ENCODE measurements at regions not wholly inside any gene's neighbourhood (a gene's known extent, or its start where the extent isn't known, plus 50 kb on each side); places are given as distances from the start of the nearest gene placed in this dataset.

DNA sequence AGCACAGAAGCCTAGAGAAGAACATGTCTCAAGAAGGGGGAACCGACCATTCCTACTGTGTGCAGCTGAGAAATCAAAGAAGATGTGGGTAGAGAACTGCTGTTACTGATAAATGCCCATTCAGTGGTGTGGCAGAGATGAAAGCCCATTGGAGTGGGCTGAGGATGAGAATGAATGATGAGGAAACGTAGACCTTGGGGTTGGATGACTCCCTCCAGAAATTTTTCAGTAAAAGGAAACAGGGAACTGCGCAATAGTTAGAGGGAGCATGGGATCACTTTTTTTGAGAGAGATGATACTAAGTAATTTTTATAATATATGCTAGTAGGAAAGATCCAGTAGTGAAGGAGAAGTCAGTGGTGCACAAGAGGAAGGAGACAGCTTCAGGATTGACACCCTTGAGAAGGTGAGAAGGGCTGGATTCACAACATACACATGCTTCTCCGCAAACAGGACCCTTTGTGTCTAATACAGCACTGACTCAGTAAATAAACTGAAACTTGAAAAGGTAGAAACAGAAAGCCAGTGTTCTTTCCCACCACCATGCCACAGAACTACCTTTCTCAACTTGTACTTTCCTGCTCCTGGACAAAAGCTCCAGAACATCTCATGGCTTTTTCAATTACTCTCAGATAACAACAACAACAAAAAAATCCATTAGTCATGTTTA, 104.7 kb upstream of the IL6 start:
- DNase-seq: no peak

- no peak for DNase-seq
Observed at GRCh38 chr7:22618528-22618927, 108.5 kb upstream of the IL6 start.

- DNase-seq: no peak
Observed at GRCh38 chr7:22617166-22617565, 109.8 kb upstream of the IL6 start.

- no peak for DNase-seq
Observed at GRCh38 chr7:22613496-22613895, 113.5 kb upstream of the IL6 start.

- no peak for DNase-seq
Observed at GRCh38 chr7:22612776-22613175, 112.8 kb upstream of the STEAP1B start.

DNA sequence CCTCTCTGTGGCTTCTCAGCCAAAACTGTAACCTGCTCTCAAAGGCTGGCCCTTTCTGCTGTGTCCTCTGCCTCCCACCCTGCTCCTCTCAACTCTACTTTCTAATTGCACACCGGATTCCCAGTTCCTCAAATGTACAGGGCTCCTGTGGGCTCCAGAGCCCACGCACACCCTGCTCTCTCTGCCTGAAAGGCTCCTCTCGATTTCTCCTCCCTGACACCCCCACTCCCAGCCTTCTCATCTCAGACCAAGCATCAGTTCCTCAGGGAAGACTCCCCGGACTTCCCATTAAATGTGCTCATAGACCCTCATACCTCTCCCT, 111.7 kb upstream of the STEAP1B start:
- DNase-seq: no peak

DNA sequence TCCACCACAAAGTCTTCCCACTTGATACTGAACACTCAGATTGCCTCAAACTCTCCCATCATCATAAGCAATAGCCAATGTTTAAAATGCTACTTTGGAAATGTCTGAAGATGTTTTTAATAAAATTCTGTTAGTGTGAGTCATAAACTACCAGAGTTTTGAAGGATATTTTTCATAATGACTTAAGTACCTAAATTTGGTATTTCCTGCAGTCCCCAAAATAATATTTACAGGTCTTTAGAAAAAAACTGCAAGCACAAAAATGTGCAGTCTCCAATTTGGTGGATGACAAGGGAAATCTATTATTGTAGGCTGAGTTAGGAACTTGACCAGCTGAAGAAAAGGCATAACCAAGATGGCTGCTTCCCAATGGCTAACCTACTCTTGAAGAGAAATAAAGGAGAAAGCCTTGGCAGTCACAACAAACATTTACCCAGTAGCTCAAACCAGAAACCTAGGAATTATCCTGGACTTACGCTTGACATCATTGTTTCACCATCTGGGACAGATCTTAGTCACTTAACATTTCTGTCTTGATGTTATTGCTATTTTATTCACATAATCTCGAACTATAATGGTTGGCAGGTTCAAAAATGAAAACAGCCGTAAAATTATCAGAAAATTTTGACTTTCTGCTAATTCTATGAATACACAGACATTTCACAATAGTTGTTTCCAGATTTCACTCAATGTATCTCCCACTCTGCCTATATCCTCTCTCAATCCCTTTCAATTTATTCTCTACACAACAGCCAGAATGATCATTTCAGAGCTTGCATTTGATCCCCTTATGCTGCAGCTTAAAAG, 111.2 kb upstream of the STEAP1B start:
- DNase-seq: no peak

DNA sequence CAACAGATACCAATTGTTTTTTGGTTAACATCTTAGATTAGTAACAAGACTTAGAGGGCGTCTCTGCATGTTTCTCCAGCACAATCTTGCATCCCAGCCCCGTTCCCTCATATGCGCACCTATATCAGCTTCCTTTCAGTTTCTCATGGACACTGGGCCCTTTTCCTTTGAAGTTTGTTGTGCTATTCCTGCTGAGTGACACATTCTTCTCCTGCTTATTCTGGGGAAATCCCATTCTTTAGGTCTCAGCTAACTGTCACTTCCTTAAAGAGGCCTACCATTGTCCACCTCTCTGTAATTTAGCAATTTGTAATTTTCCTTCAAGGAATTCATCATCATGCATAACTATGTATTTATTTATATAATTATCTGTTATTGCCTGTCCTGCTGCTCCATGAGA, 110.3 kb upstream of the STEAP1B start:
- no peak for DNase-seq

DNA sequence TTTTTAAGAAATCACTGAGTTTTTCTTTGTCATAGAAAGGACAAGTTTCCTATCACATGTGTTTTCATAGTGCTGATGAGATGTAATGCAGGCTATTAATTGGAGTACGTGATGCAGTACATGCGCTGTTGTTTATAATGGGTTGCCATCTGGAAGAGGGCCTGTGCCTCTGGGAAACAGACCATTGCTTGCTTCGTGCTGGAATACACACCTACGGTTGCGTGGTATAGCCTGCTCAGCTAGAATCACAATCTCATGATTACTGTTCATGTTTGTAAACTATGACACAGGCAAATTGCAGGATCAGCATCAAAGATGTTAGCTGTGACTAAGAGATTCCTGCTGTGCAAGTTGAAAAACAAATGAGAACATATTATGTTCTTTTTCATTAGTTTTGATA, 107.2 kb upstream of the STEAP1B start:
- no peak for DNase-seq

DNA sequence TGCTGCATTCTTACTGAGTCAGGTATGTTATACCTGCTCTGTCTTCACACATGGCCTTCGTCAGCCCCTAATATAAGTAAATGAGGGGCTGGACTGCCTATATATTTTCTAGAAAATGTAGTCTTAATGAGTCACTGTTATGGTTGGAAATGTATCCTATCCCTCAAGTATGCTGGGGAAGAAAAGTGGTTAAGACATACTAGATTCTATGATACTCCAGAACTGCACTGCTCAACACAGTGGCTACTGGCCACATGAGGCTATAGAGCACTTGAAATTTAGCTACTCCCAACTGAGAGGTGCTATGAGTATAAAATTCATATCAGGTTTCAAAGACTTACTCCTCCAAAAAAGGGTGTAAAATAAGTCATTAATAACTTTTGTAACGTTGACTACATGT, 104.3 kb upstream of the STEAP1B start:
- DNase-seq: no peak

DNA sequence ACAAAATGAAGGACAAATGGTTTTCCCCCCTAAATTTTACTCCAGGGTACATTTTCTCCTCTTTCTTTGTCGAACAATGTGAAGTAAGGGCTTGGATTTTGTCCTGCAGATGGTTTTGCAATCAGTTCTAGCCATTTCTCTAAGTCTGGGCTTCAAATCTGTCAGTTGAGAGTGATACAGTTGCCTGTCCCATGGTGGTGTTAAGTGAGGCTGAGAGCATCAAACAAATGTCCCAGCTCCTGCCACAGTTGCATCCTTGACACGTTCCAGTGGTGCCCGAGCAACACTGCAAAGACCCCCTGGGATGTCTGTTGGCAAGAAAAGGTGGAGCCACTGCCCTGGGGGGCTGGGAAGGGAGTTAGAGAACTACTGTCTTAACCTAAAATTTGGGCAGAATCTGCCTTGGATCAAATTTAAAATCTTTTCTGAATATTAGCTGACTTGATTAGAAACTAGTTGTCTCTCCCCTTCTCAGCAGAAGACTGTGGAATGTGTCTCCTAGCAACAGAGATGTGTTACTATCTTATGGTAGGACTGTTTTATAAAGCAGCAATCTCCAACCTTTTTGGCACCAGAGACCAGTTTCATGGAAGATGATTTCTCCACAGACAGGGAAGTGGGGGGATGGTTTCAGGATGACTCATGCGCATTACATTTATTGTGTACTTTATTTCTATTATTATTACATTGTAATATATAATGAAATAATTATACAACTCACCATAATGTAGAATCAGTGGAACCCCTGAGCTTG, 102.0 kb upstream of the STEAP1B start:
- DNase-seq: no peak

GRCh38 chr7:22601408-22601807, 101.4 kb upstream of the STEAP1B start:
- DNase-seq: no peak

- DNase-seq: no peak
Observed at GRCh38 chr7:22601003-22601402, 101.0 kb upstream of the STEAP1B start.

DNA sequence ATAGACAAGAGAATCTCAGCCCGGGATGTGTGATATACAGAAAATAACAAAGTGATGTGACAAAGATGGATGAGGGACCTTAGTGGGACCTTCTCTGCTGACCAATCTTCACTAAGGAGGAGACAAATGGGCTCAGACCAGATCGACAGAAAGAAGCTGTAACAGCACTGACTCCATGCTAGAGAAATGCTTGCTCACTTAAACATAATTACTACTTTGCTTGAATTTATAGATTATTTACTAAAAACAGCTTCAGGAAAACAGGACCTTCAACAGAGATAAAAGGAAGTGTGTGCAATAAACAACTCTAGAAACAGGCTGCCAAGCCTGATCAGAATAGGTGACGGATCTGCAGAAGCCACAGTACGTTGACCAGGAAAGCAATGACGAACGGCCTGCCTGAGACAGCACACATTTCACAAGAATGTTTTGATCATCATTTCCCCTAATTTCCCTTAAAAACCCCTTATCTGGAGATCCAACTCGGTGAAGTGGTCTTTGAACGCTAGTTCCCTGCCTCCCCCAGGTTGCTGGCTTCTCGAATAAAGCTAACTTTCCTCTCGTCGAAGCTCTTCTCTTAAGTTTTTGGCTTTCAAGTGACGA, 98.4 kb upstream of the STEAP1B start:
- DNase-seq: no peak

- DNase-seq: no peak
Observed at GRCh38 chr7:22597844-22598243, 97.9 kb upstream of the STEAP1B start.

DNA sequence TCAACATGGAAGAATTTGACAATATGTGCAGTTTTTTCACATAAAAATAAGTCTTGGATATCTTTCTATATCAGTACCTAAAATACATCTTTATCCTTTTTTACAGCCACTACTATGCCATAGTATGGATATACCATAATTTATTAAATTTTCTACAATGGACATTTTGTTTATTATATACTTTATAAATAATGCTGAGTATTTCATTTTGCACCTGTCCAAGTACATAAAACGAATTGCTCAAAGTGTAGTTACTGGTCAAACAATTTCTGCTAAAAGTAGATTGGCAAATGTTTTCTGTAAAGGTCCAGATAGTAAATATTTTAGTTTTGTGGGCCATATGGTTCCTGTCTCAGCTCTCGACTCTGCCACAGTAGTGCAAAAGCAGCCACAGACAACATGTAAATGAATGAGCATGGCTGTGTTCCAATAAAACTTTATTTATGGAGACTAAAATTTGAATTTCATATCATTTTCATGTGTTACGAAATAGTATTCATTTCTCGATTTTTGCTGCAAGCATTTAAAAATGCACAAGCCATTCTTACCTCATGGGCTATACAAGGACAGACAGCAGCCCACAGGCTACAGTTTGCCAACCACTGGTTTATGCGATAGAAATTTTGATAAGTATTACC, 96.9 kb upstream of the STEAP1B start:
- DNase-seq: no peak

DNA sequence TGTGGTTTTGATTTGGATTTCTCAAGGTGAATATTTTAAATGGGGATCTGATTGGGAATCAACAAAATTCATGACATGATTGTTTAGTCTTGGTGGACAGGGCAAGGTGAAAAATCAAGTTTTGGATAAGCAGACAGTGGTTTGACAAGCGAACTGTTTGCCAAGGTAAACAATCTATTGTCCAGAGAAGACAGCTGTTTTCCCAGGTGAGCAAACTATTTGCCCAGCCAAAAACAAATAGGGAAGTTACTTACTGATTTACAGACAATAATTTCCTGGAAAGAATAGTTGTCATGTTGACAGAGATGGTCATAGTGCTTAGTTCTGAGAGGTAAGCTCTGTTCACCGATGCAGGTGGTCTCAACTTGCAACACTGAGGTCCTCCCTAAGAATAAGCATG, 94.0 kb upstream of the STEAP1B start:
- no peak for DNase-seq

- DNase-seq: no peak
Observed at GRCh38 chr7:22591271-22591670, 91.3 kb upstream of the STEAP1B start.

DNA sequence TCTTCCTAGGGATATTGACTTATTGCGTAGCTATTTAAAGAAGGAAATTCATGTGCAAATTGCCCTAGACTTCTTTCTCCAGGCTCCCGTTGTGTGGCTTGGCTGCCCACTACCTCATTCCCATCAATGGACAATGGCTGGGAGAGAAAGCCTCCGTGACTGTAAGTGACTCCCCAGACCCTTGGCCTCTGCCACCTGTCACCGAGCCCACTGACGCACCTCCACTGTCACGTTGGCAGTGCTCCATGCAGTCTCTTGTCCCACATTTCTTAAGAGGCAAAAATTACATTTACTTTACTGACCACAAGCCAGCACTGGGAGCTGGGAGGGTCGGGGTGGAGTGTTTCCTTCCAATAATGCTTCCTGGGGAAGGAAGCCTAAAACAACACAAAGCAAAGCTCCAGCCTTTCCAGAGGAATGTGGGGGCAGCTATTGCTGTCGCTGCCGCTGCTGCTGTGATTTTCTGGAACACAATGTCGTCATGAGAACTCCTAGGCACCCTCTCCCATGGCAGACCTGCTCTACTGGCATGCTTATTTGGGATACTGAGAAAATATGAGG, 89.7 kb upstream of the STEAP1B start:
- no peak for DNase-seq

DNA sequence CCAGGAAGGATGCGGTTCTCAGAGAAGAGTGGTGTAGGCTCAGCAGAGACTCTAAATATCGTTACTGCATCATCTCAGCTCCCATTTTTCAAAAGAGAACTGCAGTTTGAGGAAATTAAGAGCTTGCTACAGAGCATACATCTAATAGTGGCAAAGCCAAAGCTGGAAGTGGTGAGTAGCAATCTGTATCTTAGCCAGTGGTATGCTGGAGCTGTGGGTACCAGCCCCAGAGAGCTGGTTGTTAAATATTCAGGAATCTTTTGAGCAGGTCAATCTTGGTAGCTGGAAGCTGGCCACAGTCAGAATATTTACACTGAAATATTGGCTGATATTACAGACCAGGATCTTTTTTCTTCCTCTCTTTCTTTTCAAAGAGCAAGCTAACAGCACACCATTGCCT, 88.4 kb upstream of the STEAP1B start:
- DNase-seq: no peak

DNA sequence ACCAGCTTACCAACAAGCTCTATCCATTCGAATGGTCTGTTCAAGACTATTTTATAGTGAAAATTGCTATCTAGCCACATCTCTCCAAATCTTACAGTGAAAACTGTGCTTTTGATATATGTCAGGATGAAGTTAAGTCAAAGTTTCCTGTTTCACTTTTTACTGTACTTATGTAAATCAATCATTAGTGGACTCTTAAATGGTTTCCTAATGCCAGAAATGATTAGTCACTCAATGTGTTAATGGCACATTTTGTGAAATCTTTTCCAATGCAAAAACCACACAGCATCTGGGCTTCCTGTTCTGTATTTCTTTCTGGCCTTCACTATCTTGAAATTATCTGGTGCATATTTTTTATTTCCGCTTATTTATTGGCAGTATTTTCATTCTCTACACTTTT, 87.3 kb upstream of the STEAP1B start:
- DNase-seq: no peak

GRCh38 chr7:22586786-22587140, 86.8 kb upstream of the STEAP1B start:
- DNase-seq: no peak
